GM18909 (cell line): ENCODE measurements at regions not wholly inside any gene's neighbourhood (a gene's known extent, or its start where the extent isn't known, plus 50 kb on each side); places are given as distances from the start of the nearest gene placed in this dataset.

Experiments
- ATAC-seq: cut with Tn5 transposase; IDR thresholded peaks from one replicate; pipeline ENCODE4 v1.9.1; 2021; ENCODE audit warnings: mild to moderate bottlenecking; ENCODE audit not compliant: unreplicated experiment, poor library complexity

DNA sequence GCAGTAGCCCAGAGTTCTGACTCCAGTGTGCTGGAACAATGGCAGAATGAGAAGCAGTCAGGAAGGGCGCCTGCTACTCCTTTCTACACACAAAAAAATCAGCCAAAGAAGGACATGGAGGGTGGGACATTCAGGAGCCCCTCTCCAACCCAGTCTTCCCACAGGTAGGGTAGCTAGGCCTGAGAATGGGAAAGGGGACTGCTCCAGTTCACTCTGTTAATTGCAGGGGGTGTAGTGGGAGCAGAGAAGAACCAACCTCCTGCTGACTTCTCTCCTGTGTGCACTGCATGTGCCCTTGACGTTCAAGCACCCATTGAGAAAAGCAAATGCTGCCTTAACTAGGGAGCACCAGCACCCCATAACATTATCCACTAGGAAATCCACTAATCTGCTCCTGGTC is 119.1 kb upstream of the IRX6 start:
- no peak for ATAC-seq

DNA sequence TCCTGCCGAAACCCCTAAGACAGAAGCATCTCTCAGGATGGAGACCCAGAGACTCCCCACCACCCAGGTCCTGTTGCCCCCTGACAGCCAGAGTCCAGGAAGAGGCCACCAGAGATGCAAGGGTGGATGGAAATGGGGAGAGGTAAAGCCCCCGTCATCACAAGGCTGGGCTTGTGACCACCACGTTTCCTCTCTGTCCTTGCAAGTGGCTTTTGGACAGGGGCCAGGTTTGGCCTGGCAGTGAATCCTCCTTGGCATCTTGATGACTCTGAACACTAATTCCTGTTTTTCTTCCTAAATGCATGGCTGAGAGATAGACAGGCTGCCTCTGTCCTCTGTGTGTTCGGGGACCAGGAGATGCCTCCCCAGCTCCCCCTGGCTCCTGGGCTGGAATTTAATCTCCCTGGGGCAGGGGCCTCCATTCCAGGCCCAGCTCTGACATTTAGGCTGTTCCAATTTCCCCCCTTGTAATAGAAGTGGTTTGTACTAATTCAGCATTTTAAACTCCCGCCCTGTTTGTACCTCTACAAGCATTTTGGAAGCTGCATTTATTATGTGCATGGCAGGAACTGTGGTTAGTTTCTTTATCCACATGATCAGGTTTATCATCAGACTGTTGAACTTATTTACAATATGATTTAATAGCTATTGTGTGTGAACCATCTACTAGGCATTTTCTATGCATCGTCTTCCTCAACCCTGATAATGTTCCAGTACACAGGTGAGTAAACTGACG is 116.1 kb upstream of the IRX6 start:
- ATAC-seq, result no peak

DNA sequence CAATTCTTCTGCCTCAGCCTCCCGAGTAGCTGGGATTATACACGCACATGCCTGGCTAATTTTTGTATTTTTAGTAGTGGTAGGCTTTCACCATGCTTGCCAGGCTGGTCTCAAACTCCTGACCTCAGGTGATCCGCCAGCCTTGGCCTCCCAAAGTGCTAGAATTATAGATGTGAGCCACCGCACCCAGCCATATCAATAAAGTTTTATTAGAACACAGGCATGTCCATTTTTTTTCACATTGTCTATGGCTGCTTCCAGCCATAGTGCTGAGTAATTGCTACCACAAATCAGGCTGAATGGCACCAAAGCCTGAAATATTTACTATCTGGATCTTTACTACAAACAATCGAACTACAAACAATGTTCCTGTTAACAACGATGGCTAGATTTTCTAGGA is 114.4 kb upstream of the IRX6 start:
- ATAC-seq, result no peak

GRCh38 chr16:55212791-55213190 is 111.2 kb upstream of the IRX6 start:
- ATAC-seq, result no peak

GRCh38 chr16:55214412-55214811 is 109.6 kb upstream of the IRX6 start:
- ATAC-seq, result no peak

DNA sequence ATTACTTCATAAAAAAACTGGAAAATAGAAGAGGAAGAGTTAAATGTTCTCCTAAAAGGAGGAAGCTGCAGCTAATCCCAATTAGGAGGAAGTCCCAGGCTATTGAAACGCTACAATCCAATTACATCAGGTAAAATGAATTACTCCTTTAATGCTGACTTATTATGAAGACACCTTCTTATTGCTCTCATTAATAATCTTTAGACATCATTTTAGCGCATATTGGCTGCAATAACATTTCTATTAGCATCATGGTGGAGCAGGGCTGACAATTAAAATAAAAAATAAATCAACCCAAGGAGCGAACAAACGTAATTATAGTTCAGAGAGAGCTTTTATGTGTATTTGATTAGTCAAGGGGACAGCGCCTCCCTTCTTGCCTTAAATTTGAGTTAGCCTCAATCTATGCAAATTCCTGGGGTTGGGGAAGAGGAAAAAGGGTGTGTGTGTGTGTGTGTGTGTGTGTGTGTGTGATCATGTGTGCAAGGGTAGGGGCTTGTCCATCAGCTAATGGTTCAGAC is 109.0 kb upstream of the IRX6 start:
- no peak for ATAC-seq

DNA sequence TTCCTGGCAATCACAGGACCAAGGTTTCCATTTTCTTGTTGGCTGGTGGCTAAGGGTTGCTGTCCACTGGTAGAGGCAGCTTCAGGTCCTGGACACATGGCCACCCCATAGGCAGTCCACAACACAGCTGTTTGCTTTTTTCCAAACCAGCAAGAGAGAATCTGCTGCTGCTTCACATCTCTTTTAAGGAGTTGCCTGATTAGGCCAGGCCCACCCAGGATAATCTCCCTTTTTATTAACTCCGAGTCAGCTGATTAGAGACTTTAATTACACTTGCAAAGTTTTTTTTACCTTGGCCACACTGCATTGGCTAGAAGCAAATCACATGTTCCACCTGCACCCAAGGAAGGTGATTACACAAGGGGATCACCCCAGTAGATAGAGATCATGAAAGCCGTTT is 106.6 kb upstream of the IRX6 start:
- ATAC-seq, result no peak

GRCh38 chr16:55221836-55222235 is 102.2 kb upstream of the IRX6 start:
- no peak for ATAC-seq

GRCh38 chr16:55222486-55222885 is 101.5 kb upstream of the IRX6 start:
- no peak for ATAC-seq

GRCh38 chr16:55225972-55226542 is 97.9 kb upstream of the IRX6 start:
- ATAC-seq, result no peak

GRCh38 chr16:55232822-55233221 is 91.2 kb upstream of the IRX6 start:
- ATAC-seq, result no peak

- no peak for ATAC-seq
These were observed 90.5 kb upstream of the IRX6 start for GRCh38 chr16:55233464-55233863.

- ATAC-seq, result no peak
These were observed 87.3 kb upstream of the IRX6 start for GRCh38 chr16:55236655-55237054.

GRCh38 chr16:55239723-55240122 is 84.3 kb upstream of the IRX6 start:
- no peak for ATAC-seq

DNA sequence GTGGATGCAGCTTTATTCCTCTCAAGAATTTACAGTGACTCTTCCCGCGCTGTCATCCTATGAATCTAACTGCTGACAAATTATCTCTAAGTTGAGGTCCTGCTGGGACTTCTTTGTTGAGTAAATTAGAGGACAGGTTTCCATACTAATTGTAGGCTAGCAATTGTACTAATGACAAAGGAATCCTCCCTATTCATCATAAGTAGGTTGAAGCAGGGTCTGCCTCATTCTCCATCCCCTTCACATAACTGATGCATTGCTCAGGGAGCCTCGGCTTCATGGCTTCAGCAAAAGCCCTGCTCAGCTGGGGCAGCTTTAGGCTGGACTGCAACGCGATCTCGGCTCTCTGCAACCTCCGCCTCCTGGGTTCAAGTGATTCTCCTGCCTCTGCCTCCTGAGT is 83.1 kb upstream of the IRX6 start:
- no peak for ATAC-seq

- no peak for ATAC-seq
These were observed 81.3 kb upstream of the IRX6 start for GRCh38 chr16:55242667-55243066.

DNA sequence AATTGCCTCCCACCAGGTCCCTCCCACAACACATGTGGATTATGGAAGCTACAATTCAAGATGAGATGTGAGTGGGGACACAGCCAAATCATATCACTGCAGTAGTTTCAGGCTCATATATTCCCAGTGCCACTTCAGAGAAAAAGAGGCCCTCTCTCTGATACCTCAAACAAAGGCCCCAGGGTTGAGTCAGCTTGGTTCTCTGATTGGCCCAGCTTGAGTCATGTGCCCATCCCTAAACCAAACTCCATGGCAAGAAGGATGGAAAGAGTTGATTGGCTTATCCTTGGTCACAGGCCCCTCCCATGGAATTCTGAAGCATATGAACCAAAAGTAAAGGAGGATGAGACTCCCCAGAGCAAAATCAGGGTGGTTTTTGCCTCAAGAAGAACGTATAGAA is 75.9 kb upstream of the IRX6 start:
- no peak for ATAC-seq

DNA sequence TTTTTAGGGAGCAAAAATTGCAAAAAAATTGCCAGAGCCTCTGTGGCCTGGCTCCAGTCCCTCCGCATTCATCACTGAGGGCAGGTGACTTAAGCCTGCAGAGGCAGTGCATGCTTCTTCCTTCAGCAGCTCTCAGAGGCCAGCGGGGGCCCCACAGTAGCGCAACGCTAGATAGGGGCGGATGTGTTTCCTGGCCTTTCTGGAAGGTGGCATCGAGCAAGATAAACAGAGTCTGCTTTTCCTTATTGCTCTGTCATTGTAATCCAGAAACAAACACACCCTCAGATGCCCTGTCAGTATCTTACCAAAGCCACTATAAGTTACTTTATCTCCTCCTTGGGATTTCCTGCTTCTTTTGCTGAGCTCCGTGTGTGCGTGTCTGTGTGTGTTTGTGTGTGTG is 75.5 kb upstream of the IRX6 start:
- no peak for ATAC-seq

- ATAC-seq, result no peak
These were observed 74.6 kb upstream of the IRX6 start for GRCh38 chr16:55249361-55249760.

GRCh38 chr16:55249936-55250335 is 74.1 kb upstream of the IRX6 start:
- no peak for ATAC-seq

DNA sequence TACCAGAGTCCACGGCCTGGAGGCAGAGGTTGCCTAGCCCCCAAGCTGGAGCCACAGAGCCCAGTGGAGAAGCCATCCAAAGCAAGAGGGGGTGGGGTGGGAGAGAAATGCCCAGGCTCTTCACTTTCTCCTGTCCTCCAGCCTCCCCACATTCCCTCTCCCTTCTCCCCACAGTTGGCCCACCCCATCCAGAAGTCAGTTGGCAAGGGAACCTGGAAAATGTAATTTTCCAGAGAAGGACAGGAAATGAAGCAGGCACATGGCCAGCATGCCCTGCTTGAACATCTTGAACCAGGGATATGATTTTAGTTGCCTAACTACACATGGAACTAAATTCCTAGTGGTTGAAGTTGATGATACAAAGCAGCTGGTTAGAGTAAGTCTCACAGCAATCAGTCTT is 73.3 kb upstream of the IRX6 start:
- no peak for ATAC-seq

DNA sequence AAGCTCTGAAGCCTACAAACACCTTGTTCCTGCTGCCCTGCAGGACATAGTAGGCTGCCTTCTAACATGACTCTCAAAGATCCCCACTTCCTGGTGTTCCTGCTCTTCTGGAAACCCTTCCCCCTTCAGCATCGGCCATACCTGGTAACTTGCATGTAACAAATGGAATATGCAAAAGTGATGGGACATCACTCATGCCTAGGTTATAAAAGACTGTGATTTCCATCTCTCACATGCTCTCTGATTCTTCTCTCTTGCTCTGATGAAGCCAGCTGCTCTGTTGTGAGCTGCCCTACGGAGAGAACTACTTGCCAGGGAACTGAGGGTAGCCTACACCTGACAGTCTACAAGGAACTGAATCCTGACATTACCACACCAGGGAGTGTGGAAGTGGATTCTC is 72.9 kb upstream of the IRX6 start:
- ATAC-seq, result no peak
